Retinal pigment epithelial cell (primary cell): ENCODE measurements at regions not wholly inside any gene's neighbourhood (a gene's known extent, or its start where the extent isn't known, plus 50 kb on each side); places are given as distances from the start of the nearest gene placed in this dataset.

Source experiments
- DNase-seq: peaks from one replicate; pipeline ENCODE4 v3.0.0-alpha.2; 2010; ENCODE audit warnings: low read depth
- H3K4me3 ChIP-seq: 2 replicates; pipeline ENCODE4 v1.5.1; 2011; ENCODE audit warnings: mild to moderate bottlenecking, low read length, control low read depth, moderate library complexity
- TF ChIP-seq, protein P1 (sequence below): conservative IDR thresholded peaks from 2 replicates; pipeline ENCODE4 v1.5.1; 2011; ENCODE audit warnings: low read depth, low read length, control low read depth, inconsistent platforms

DNA sequence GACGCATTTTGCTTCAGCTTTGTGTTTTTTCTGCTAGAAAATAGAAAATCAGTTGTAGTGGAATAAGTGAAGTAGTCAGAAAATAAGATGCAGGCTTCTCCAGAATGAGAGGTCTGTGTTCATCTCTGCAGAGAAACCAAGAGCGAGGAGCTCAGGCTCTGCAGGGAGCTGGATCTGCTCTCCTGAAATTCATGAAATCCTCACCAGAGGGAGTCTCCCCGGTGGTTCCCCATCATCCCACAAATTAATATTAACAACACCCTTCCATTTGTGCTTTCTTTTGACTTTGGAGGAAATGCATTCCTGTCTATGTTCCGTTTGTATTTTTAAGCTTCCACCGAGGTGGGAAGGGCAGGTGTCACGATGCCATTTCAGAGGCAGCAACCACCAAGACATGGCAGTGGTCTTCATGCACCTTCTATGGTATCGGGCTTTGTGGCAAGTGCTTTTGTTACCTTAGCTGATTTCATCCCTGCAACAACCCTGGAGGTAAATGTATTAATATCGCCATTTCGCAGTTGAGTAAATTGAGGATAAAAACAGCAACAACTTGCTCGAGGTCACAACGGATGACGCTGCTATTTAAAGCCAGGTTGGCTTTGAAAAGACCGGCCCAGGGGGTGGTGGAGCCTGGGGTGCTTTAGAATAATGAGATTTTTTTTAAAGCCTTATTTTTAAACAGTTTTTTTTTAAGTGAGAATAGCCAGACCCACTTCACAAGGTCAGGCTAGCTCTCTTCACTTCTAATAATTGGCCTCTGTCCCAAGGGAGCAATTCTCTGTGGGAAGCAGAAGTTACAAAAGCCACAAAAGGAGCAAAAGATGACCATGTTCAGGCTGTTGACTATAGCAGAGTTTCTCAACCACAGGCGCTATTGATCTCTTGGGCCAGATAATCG is 367.6 kb upstream of the ERCC4 start:
- no peak for DNase-seq
- TF ChIP-seq, protein P1, sequence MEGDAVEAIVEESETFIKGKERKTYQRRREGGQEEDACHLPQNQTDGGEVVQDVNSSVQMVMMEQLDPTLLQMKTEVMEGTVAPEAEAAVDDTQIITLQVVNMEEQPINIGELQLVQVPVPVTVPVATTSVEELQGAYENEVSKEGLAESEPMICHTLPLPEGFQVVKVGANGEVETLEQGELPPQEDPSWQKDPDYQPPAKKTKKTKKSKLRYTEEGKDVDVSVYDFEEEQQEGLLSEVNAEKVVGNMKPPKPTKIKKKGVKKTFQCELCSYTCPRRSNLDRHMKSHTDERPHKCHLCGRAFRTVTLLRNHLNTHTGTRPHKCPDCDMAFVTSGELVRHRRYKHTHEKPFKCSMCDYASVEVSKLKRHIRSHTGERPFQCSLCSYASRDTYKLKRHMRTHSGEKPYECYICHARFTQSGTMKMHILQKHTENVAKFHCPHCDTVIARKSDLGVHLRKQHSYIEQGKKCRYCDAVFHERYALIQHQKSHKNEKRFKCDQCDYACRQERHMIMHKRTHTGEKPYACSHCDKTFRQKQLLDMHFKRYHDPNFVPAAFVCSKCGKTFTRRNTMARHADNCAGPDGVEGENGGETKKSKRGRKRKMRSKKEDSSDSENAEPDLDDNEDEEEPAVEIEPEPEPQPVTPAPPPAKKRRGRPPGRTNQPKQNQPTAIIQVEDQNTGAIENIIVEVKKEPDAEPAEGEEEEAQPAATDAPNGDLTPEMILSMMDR = no peak
- H3K4me3 ChIP-seq = no peak overlapping the region

DNA sequence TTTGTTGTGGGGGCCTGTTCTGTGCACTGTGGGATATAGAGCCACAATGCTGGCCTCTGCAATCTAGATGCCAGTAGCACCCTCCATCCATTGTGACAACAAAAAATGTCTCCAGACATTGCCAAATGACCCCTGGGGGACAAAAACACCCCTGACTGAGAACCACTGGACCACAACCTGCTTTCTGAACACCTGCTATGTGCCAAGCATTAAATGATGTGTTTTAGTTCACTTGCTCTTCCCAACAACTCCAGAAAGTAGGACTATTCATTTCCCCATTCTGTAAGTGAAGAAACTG is 367.0 kb upstream of the ERCC4 start:
- H3K4me3 ChIP-seq = no peak overlapping the region
- no peak for DNase-seq
- TF ChIP-seq, protein P1 = no peak

DNA sequence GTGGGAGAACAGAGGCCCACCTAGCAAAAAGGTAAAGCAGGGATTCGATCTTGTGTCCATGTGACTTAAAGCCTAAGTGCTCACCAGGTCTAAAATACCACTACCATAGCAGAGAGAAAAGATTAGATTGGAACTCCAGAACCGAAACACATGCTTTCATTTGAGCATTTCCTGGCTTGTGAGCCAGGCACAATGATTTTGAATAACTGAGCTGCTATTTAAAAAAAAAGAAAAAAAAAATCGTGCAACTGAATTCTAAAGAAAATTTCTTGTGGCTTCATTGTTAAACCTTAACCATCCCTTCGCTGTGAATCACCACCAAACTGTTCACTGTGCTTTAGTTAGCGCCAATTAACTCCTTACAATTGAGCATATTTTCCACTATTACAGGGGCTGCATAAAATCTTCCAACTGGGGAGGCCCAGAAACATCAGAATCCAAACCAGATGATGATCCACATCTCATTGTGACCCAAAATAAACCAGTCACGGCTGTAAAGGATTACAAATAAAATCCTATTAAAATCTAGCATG is 366.4 kb upstream of the ERCC4 start:
- no peak for DNase-seq
- TF ChIP-seq, protein P1 = no peak
- no peak overlapping the region for H3K4me3 ChIP-seq

DNA sequence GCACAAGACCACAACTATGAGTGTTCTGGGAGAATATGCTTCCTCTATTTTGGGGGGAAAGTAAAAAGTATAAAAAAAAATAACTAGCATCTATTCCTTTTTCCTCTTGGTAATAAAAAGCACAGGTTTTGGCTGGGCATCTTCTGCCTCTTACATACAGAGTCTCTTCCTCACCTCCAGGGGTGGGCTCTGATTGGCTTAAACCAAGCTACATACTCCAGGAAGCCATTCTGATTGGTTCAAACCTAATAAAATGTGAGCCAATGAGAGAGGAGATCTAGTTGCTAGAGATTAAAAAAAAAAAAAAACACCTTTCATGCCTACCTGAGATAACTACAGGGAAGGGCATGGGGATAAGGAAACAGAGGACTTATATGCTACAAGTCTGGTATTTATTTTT is 365.9 kb upstream of the ERCC4 start:
- no peak overlapping the region for H3K4me3 ChIP-seq
- no peak for DNase-seq
- TF ChIP-seq, protein P1 = no peak

DNA sequence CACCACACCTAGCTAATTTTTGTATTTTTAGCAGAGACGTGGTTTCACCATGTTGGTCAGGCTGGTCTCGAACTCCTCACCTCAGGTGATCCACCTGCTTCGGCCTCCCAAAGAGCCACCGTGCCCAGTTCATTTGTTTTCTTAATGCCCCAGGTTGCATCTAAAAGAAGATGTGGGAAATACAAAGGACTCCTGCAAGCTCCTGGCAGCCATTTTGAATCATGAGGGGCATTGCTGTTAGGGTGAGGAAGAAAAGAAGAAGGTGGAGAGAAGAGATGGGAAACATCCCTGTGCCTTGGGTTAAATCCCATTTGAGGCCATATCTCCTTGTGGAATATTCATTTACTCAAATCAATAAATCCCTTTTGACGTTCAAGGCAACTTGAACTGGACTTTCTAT is 365.3 kb upstream of the ERCC4 start:
- no peak for DNase-seq
- no peak overlapping the region for H3K4me3 ChIP-seq
- TF ChIP-seq, protein P1 = no peak

DNA sequence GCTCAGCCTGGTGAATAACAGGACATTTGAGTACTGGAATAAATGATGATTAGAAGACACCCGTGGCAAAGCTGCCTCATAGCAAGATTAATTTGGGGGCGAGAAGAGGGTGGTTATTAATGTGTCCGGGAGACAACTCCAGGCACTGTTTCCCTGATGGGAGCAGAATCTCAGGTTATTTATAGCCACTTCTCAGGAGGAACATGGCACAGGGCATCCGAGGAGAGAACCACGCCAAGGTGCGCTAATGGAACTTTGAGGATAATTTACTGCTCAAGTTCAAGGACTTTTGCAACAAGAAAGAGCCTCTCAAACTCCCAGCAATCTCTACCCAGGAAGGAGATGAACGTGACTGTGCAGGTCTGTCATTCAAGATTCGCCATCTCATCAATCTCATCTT is 362.5 kb upstream of the ERCC4 start:
- TF ChIP-seq, protein P1 = no peak
- no peak for DNase-seq

DNA sequence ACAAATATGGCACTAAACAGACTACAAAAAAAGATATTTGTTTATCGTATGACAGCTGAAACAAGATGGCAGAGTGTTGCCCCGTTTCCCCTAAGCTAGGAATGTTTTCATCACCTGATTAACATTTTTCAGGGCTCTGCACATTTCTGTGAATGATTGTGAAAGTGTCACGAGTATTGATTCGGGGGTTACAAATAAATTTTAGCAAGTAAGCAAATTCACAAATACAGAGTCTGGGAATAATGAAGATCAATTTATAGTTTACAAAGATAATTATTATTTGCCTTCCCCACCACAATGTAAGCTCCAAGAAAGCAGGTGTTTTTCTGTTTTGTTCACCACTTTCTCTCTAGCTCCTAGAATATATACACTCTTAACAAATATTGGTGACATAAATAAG is 361.2 kb upstream of the ERCC4 start:
- no peak overlapping the region for H3K4me3 ChIP-seq
- no peak for DNase-seq
- TF ChIP-seq, protein P1 = no peak

More for the DNA sequence above, 362.5 kb upstream of the ERCC4 start:
- H3K4me3 ChIP-seq = no peak overlapping the region
